NCI-H2196 (cell line): ENCODE measurements at regions not wholly inside any gene's neighbourhood (a gene's known extent, or its start where the extent isn't known, plus 50 kb on each side); places are given as distances from the start of the nearest gene placed in this dataset.
"Not testable (repeated sequence)": the region's sequence is repeated elsewhere in the genome, so short reads cannot be mapped to it uniquely, and the experiment has no call there.

Experiments used
- DNase-seq: peaks from one replicate; lab custom pipeline; 2025; ENCODE audit not compliant: unreplicated experiment; lab: John Stamatoyannopoulos, UW

DNA sequence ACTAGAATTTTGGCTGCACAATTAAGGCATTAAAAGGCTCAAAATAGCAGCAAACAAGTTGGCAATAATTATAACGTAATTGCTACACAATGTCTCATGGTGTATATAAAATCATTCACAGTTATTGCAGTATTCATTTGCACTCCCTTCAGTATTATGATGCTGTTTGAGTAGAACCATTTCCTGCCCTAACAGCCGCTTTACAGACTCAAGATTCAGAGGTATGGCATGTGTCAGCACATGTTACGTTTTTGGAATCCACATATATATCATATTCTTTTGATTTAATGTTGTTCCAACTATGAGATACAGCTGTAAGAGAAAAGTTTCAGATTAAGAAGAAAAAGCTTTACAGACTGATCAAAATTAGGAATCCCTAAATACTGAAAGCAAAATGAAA lies 56.3 kb upstream of the NCKAP5 start:
- DNase-seq: no peak

DNA sequence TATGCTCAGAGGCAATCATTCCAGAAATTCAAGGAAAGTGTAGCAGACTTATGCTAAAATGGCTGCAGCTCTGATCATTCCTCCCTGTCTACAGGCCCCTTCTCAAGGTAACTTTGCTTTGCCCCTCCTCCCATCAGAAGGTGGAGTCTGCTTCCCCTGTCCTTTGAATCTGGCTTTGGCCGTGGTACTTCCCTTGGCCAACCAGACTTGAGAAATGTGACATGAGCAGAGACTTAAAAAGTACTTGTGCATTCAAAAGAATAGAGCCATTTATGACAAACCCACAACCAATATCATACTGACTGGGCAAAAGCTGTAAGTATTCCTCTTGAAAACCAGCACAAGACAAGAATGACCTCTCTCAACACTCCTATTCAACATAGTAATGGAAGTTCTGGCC lies 59.5 kb upstream of the NCKAP5 start:
- no peak for DNase-seq

DNA sequence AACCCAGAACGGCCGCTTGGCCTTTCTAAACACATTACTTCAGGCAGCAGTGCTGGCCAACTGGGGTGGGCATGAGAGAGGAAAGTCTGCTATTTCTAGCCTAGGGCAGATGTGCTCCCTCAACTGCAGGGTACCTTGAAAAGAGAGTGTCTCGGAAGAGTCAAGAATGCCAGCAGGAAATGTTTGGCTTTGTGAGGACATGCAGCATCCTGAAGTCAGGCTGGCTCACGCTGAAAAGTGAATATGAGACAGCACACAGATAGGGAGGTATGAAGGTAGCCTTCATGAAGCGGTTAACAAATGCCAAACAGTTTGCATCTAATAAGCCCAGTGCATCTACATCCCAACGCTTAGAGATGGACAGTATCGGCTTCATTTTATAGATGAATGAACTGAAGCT lies 65.0 kb upstream of the NCKAP5 start:
- DNase-seq: no peak

DNA sequence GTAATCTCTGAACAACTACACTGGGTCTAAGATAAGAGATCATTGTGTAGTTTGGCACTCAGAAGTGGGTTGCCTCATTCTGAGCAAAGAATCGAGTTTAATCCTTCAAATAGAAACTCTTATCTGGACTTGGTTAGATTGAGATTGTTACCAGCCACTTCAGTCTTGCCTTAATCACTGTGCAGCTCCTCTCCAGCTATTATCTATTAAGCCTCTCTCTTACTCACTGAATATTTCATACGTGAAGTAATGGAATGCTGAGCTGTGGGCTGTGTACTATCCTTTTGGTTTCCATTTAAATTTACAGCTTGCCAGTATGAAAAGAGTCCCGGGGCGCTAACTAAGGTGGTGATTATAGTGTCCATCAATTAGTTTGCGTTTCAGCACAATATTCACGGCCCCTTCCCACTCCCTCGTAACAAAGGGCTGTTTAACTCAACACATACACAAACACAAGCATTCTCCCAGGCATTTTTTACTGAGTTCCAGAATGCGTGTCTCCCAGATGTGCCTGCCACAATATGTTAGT lies 65.7 kb upstream of the NCKAP5 start:
- no peak for DNase-seq

DNA sequence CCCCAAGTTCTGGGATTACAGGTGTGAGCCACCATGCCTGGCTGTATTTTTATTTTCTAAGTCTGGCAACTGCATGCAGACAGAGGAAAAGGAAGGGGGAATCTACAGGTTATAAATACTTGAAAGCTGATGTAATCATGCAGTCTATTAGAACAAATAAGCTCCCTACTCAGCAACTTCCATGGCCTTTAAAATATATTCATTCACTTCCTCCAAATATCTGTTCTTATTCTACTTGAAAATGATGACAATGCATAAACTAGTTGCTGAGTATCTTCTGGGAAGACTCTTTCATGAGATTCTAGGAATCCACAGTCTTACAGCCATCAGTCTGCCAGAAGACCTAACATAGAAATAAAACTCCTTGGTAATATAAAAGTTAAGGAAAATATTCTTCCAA lies 66.9 kb upstream of the NCKAP5 start:
- DNase-seq: no peak

DNA sequence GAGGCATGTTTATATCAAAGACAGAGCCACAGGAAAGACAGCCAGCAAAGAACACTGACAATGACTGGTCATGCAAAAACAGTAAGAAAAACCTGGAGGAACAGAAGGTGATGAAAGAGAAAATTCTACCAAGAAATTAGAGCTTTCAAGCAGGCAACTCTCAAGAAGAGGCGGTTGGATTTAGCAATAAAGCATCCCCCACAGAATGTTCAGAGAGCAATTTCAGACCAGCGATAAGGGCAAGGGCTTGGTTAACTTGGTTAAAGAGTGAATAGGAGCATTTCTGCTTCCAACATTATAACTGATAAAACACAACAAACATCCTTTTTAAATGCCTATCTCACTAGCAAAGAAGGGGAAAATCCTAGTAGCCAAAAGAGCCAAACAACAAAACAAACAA lies 68.0 kb upstream of the NCKAP5 start:
- no peak for DNase-seq

DNA sequence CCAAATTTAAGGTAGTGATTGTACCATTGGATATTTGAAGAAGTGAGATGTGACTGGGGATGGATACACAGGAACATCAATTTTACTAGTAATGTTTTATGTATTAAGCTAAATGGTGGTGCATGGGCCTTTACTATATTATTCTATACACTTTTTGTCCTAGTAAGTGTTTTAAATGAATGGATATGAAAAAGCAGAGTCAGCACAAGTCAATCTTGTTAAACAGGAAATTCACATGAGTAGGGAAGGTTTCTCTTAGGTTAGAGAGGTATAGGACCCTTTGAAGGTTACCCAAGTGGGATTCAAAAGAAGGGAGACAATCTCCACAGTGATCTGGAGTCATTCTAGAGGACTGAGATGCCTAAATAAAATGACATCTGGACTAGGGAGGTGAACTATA lies 71.8 kb upstream of the NCKAP5 start:
- no peak for DNase-seq

DNA sequence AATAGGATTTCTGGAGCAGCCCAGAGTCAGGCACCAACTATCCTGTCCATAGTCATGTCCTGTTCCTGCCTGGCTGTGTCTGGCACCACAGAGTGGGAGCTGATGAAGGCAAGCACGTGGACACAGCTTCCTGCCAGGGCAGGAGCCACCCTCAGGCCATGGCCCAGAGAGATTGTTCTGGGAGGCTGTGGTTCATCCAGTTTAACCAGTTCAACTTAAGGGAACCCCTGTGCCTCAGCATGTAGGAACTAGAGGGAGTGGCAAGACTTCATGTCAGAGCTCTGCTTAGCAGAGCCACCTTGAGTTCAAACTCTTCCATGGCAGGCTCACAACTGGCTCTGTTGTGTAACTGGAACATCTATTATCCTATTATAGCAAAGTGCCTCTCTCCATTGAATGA lies 73.2 kb upstream of the NCKAP5 start:
- DNase-seq: no peak

DNA sequence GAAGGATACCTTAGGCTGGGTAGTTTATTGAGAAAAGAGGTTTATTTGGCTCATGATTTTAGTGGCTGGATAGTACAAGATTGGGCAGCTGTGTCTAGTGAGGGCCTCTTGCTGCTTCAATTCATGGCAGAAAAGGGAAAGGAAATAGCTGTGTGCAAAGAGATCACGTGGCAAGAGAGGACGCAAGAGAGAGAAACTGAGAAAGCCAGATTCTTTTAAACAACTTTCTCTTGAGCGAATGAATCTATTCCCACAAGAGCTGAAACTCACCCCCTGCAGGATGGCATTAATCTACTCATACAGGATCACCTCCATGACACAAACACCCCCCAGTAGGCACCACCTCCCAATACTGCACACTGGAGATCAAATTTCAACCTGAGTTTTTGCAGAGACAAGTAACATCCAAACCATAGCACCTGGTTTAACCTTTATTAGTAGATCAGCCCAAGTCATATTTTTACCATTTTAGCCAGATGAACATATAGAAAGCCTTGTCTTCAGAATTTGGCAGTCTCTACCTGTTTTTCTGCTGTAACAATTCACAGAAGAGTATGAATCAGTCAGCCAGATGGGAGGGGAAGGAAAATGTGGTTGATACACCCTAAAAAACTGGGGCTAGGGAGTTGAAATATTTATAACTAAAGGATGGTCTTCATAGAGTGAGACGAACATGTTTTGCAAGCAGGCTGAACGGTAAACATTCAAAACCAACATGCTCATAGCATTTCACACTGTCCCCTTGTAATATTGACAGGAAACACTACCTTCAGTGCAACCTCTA lies 73.9 kb upstream of the NCKAP5 start:
- no peak for DNase-seq

DNA sequence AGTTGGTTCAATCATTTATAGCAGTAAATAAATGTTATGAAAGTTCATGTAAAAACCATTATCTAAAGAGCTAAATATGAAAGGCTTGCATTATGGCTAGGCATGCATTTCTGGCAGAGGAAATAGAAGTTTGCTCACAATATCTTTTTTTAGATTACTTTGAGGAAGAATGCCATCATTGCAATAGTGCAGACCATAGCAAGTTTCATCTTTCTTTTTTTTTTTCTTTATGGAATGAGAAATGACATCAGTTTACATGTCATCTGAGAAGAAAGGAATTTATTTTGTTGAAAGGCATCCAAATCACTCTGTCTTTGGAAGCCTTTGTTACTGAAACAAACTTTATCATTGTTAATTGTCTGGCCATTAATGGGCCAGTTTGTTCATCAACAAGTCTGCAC lies 74.5 kb upstream of the NCKAP5 start:
- no peak for DNase-seq

DNA sequence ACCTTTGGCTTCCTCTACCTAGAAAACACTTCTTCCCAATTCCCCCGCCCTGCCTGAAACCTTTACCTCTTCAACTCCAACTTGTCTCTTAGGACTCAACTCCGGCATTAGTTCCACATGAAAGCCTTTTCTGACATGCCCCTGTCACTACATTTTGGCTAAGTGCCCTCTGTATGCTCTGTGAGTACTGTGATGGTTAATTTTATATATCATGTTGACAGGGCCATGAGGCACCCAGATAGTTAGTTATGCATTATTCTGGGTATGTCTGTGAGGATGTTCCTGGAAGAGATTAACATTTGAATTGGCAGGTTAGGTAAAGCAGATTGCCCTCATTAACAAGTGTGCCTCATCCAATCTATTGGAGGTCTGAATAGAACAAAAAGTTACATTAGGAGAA lies 75.6 kb upstream of the NCKAP5 start:
- DNase-seq: no peak

DNA sequence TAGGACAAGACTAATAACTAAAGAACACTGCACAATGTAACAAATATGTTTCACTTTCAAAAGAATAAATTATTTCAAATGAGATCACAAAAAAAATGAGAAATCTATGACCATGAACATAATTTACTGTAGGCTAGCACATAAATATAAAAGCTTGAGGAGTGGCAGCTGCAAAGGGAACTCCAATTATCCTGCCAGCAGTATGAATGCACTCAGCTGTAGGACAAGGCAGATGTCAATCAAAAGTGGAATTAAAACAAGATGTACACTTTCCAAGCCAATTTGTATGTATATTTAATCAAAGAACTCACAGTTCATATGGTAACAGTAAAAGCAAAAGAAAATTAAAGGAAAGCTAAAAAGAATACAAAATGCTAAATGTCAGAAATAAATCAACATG lies 76.6 kb upstream of the NCKAP5 start:
- no peak for DNase-seq

DNA sequence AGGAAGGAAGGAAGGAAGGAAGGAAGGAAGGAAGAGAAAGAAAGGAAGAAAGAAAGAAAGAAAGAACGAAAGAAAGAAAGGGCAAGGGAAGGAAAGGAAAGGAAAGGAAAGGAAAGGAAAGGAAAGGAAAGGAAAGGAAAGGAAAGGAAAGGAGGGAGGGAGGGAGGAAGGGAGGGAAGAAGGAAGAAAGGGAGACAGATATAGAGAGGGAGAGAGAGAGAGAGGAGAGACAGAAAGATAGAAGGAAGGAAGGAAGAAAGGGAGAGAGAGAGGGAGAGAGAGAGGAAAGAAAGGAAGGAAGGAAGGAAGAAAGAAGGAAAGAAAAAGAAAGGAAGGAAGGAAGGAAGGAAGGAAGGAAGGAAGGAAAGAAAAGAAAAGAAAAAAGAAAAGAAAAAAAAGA lies 79.1 kb upstream of the NCKAP5 start:
- DNase-seq: not testable (repeated sequence)

DNA sequence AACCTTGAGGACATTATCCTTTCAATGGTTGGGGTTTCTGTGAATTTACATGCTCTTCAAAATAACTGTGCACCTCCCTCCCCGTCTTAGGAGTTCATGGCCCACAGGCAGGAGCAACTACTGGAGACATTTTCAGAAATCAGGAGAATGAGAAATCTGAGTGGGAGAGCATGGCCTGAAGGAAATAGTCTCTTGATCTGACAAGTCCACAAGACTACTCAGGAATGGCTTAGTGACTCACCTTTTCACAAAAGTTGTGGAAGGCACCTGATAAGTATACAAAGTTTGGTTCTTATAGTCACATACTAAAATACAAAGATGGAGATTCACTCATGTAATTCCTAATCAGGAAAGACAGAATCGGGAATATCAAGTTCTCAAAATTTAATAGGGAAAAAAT lies 83.6 kb upstream of the NCKAP5 start:
- DNase-seq: no peak

DNA sequence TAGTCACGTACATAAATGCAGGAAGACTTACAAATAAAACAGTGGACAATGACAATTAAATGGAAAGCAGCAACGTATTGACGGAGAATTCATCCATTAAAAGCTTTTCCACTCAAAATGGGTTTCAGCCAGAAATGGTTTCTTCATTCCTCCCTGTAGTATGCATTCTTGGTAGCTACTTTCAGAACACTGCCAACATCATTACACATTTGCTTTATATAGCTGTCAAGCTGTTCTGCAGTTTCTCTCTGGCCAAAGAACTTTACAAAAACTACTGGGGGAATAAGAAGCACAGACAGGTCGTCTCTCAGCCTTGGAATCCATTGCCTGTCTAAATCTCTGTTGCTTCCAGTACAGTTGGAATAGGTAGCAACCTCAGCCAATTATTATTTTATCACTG lies 84.1 kb upstream of the NCKAP5 start:
- DNase-seq: no peak

DNA sequence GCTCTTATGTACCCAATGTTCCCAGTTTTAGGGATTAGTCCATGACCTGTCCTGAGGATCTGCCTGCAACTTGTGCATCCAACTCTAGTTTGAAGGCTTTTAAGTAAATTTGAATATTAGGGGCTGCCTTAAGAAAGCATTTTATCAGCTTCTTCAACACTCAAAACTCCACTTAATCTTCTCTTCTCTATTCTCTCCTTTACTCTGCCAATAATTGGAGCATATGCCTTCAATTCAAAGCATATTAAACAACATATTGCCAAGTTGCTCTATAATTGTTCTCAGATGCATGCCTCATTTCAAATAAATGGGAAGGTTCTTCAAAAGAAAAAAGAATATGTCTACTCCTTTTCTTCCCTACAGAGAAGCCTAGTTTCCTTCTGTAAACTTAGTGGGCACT lies 84.8 kb upstream of the NCKAP5 start:
- DNase-seq: no peak

DNA sequence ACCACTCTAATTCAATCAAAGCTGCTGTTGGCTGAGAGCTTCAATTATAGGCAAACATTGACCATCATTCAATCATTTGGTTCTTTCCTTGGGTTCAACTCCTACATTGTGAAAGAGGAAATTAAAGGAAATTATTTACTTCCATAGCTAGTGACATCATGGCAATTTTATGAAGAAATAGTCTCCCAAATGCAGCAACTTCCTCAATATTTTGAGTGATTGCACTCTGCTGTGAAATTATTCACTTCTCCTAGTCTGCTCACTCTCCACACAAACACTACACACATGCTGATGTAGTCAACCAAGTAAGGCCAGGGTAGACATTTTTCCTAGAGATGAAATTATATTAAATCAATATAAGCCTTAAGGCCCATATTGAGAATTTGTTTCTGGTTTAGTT lies 86.7 kb upstream of the NCKAP5 start:
- no peak for DNase-seq

DNA sequence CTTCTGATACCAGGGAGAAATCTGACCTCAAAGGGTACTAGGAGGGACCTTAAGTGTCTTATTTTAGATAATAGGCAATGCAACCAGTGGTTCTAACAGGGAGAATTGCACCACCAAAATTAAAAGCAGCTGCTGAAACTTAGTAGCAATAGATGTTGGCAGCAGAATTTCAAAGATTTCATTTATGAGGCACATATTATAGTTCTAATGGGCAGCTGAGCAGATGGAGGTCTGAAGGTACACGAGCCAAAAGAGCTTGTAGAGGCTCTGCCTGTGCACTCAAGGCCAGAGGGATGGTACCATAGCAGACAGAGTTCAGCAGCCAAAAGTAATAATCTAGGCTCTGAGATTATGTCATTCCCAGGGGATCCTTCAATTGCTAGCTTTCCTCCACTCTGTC lies 87.3 kb upstream of the NCKAP5 start:
- DNase-seq: no peak

DNA sequence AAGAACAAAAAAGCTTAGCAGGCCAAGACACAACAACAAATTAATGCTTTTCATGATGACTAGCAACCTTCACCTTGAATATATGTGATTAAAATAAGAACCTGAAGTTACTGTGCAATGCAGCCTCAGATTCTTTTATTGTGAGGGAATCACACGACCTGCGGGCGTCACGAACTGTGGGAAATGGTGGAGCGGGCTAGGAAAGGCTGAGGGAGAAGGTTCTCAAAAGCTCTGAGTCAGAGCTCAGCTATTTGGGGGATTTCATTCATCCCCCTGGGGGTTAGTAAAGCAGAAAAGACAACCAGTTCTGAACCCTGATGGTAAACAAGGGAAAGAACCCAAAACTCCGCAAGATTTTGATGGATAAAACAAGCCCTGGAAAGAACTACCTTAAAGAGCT lies 89.3 kb upstream of the NCKAP5 start:
- DNase-seq: no peak

DNA sequence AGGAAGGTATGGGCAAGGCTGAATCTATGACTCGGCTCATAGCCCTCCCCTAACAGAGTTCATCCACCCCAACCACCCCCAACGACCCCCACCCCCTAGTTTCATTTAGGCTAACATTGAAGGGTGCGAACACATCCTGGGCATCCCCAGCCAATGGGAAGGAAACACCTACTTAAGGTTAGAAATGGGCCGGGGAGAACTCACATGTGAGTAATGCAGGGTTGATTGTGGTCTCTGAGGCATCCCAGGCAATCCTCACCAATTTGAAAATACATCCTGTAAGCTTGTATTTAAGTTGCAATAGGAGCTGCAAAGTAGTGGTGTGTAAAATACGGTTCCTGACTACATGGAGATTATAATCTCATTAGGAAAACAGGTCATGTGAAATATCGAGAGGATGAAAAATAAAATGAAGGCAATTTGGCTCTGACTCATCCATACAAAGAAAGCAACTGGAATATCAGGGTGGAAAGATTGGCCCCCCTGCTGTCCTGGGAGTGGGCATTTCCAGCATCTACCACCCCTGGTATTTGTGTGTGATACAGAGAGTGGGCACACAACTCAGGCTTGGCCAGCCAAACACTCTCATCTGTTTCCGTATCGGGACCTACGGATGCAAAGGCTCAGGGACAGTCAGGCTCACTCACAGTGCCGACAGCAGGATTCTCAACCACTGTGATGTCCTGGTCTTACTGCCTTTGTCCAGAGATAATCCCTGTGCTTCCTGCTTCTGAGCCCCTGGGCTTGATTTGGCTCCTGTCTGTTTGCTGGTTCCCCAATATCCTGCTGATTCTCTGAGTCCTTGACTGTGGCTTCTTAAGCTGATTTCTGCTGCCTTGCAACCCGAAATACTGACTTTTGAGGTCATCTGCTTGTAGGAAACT lies 90.0 kb upstream of the NCKAP5 start:
- no peak for DNase-seq

DNA sequence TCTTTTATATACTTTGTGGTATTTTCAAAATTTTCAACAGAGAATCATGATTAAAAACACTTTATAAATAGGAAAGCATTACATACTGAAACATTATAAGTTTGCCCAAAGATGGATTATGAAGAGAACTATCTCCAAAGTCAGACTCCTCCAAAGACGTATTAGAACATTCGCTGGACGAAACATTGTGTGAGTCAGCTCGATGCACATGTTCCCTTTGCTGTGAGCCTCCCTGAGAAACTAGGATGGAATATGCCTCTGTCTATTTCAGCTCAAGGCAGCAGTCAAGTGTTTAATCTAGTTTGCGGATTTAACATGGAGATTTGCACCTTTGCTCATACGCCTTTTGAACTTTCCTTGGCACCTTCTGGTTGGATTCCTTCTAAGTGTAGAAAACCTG lies 92.2 kb upstream of the NCKAP5 start:
- DNase-seq: no peak

DNA sequence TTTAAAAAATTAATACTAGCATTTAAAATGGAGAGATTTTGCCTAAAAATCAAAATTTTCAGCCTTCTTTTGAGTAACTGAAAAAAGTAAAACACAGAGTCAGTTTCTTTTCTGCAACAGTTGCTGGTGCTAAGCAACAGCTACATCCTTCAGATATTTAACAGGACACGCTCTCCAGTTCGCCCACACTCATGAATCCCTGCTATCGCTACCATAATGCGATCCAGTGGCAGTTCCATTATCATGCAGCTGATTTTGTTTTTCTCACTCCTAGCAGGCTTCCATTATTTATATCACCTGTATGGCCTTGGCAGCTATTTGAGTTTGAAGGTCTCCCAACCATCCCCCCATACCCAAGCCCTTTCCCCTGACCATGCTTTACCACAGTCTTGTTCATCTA lies 93.1 kb upstream of the NCKAP5 start:
- DNase-seq: no peak
